ENCODE measurements at regions not wholly inside any gene's neighbourhood (a gene's known extent, or its start where the extent isn't known, plus 50 kb on each side); places are given as distances from the start of the nearest gene placed in this dataset.

GRCh38 chr6:159438106-159438505 lies 254.9 kb downstream of the SOD2 start:
- Mint-ChIP-seq H3K4me3 (no peak overlapping the region), H3K27ac (no peak overlapping the region), H3K4me1 (no peaks in the 10 kb centered on the region), H3K9me3 (ENCODE audit: low read depth) (peaks cover 9% of the 10 kb centered on the region), H3K27me3 (peaks cover 8% of the 10 kb centered on the region), H3K36me3 (ENCODE audit: low read depth) (no peaks in the 10 kb centered on the region)
- CTCF ChIA-PET: no interaction called here
- ATAC-seq: no peak
- POLR2A ChIA-PET: no interaction called here
- no peak for DNase-seq
- intact Hi-C loops (cut with DNase I, micrococcal nuclease): no loop called here

GRCh38 chr6:159436581-159436980 lies 256.5 kb downstream of the SOD2 start:
- peaks cover 11% of the 10 kb centered on the region for H3K9me3 Mint-ChIP-seq (ENCODE audit: low read depth)
- ATAC-seq (no peak), DNase-seq (no peak)
- no peak overlapping the region for H3K27ac Mint-ChIP-seq
- ChIA-PET CTCF (interaction anchor here (0.6 kb wide), 1 partner anchor 88 kb away, joined by 3 read pairs; no protein-coding TSS in a partner anchor), POLR2A (no interaction called here)
- no peak overlapping the region for H3K4me3 Mint-ChIP-seq
- intact Hi-C loops (cut with DNase I, micrococcal nuclease): no loop called here
- H3K36me3 Mint-ChIP-seq (ENCODE audit: low read depth): no peaks in the 10 kb centered on the region
- H3K4me1 Mint-ChIP-seq: no peaks in the 10 kb centered on the region
- peaks cover 6% of the 10 kb centered on the region for H3K27me3 Mint-ChIP-seq

- CTCF ChIA-PET: no interaction called here
- Mint-ChIP-seq H3K27me3 (peaks cover 6% of the 10 kb centered on the region), H3K4me1 (no peaks in the 10 kb centered on the region), H3K27ac (no peak overlapping the region), H3K36me3 (ENCODE audit: low read depth) (no peaks in the 10 kb centered on the region), H3K9me3 (ENCODE audit: low read depth) (peaks cover 11% of the 10 kb centered on the region), H3K4me3 (no peak overlapping the region)
- intact Hi-C loops (cut with DNase I, micrococcal nuclease): no loop called here
- ATAC-seq (no peak), DNase-seq (no peak)
- POLR2A ChIA-PET: no interaction called here
Measured at GRCh38 chr6:159435701-159436100, 257.3 kb downstream of the SOD2 start.

GRCh38 chr6:159434410-159434809 lies 258.6 kb downstream of the SOD2 start:
- Mint-ChIP-seq H3K27ac (no peak overlapping the region), H3K27me3 (peaks cover 7% of the 10 kb centered on the region), H3K4me1 (no peaks in the 10 kb centered on the region), H3K9me3 (ENCODE audit: low read depth) (peaks cover 11% of the 10 kb centered on the region), H3K36me3 (ENCODE audit: low read depth) (no peaks in the 10 kb centered on the region), H3K4me3 (no peak overlapping the region)
- ChIA-PET POLR2A (no interaction called here), CTCF (no interaction called here)
- ATAC-seq (no peak), DNase-seq (no peak)
- intact Hi-C loops (cut with DNase I, micrococcal nuclease): no loop called here

- Mint-ChIP-seq H3K36me3 (ENCODE audit: low read depth) (no peaks in the 10 kb centered on the region), H3K9me3 (ENCODE audit: low read depth) (peaks cover 11% of the 10 kb centered on the region), H3K27ac (no peak overlapping the region), H3K27me3 (peaks cover 7% of the 10 kb centered on the region), H3K4me3 (no peak overlapping the region), H3K4me1 (no peaks in the 10 kb centered on the region)
- ChIA-PET CTCF (no interaction called here), POLR2A (no interaction called here)
- ATAC-seq: no peak
- DNase-seq: no peak
- intact Hi-C loops (cut with DNase I, micrococcal nuclease): no loop called here
Measured at GRCh38 chr6:159433550-159433949, 259.5 kb downstream of the SOD2 start.

- ATAC-seq (no peak), DNase-seq (no peak)
- intact Hi-C loops (cut with DNase I, micrococcal nuclease): no loop called here
- Mint-ChIP-seq H3K9me3 (ENCODE audit: low read depth) (peaks cover 11% of the 10 kb centered on the region), H3K4me1 (no peaks in the 10 kb centered on the region), H3K27me3 (peaks cover 10% of the 10 kb centered on the region), H3K36me3 (ENCODE audit: low read depth) (no peaks in the 10 kb centered on the region), H3K27ac (no peak overlapping the region), H3K4me3 (no peak overlapping the region)
- POLR2A ChIA-PET: no interaction called here
- CTCF ChIA-PET: interaction anchor here (1.0 kb wide), 1 partner anchor 179 kb away, joined by 4 read pairs; no protein-coding TSS in a partner anchor
Measured at GRCh38 chr6:159431750-159432149, 261.3 kb downstream of the SOD2 start.

- ChIA-PET CTCF (no interaction called here), POLR2A (interaction anchor here (0.7 kb wide), 1 partner anchor 791 kb away, joined by 3 read pairs; no protein-coding TSS in a partner anchor)
- H3K9me3 Mint-ChIP-seq (ENCODE audit: low read depth): peaks cover 11% of the 10 kb centered on the region
- ATAC-seq: no peak
- peaks cover 13% of the 10 kb centered on the region for H3K27me3 Mint-ChIP-seq
- no peaks in the 10 kb centered on the region for H3K36me3 Mint-ChIP-seq (ENCODE audit: low read depth)
- no peak overlapping the region for H3K4me3 Mint-ChIP-seq
- no peaks in the 10 kb centered on the region for H3K4me1 Mint-ChIP-seq
- DNase-seq: no peak
- H3K27ac Mint-ChIP-seq: no peak overlapping the region
- intact Hi-C loops (cut with DNase I, micrococcal nuclease): no loop called here
Measured at GRCh38 chr6:159430323-159430722, 261.1 kb downstream of the FNDC1 start.

- no peak for ATAC-seq
Measured at GRCh38 chr6:159429433-159429832, 260.2 kb downstream of the FNDC1 start.

GRCh38 chr6:159427771-159428170 lies 258.6 kb downstream of the FNDC1 start:
- no peak overlapping the region for H3K27ac Mint-ChIP-seq
- peaks cover 11% of the 10 kb centered on the region for H3K27me3 Mint-ChIP-seq
- DNase-seq: no peak
- no peak overlapping the region for H3K4me3 Mint-ChIP-seq
- H3K9me3 Mint-ChIP-seq (ENCODE audit: low read depth): peaks cover under 1% of the 10 kb centered on the region
- ATAC-seq: no peak
- H3K36me3 Mint-ChIP-seq (ENCODE audit: low read depth): no peaks in the 10 kb centered on the region
- ChIA-PET POLR2A (no interaction called here), CTCF (no interaction called here)
- intact Hi-C loops (cut with DNase I, micrococcal nuclease): no loop called here
- no peaks in the 10 kb centered on the region for H3K4me1 Mint-ChIP-seq

More at GRCh38 chr6:159429433-159429832, 260.2 kb downstream of the FNDC1 start:
- POLR2A ChIA-PET: no interaction called here
- no peaks in the 10 kb centered on the region for H3K4me1 Mint-ChIP-seq
- no peaks in the 10 kb centered on the region for H3K36me3 Mint-ChIP-seq (ENCODE audit: low read depth)
- DNase-seq: no peak
- H3K27ac Mint-ChIP-seq: no peak overlapping the region
- CTCF ChIA-PET: no interaction called here
- H3K27me3 Mint-ChIP-seq: peaks cover 11% of the 10 kb centered on the region
- intact Hi-C loops (cut with DNase I, micrococcal nuclease): no loop called here
- peaks cover 11% of the 10 kb centered on the region for H3K9me3 Mint-ChIP-seq (ENCODE audit: low read depth)
- H3K4me3 Mint-ChIP-seq: no peak overlapping the region

GRCh38 chr6:159427335-159427734 lies 258.1 kb downstream of the FNDC1 start:
- intact Hi-C loops (cut with DNase I, micrococcal nuclease): no loop called here

GRCh38 chr6:159425421-159425820 lies 256.2 kb downstream of the FNDC1 start:
- ATAC-seq: no peak
- DNase-seq: no peak
- H3K27ac Mint-ChIP-seq: no peak overlapping the region
- H3K36me3 Mint-ChIP-seq (ENCODE audit: low read depth): no peaks in the 10 kb centered on the region
- no peak overlapping the region for H3K4me3 Mint-ChIP-seq
- ChIA-PET POLR2A (no interaction called here), CTCF (interaction anchor here (1.5 kb wide), 1 partner anchor 10 kb away, joined by 4 read pairs; no protein-coding TSS in a partner anchor)
- no peaks in the 10 kb centered on the region for H3K9me3 Mint-ChIP-seq (ENCODE audit: low read depth)
- intact Hi-C loops (cut with DNase I, micrococcal nuclease): no loop called here
- H3K27me3 Mint-ChIP-seq: peaks cover 9% of the 10 kb centered on the region
- no peaks in the 10 kb centered on the region for H3K4me1 Mint-ChIP-seq

More at GRCh38 chr6:159427335-159427734, 258.1 kb downstream of the FNDC1 start:
- Mint-ChIP-seq H3K4me3 (no peak overlapping the region), H3K4me1 (no peaks in the 10 kb centered on the region), H3K36me3 (ENCODE audit: low read depth) (no peaks in the 10 kb centered on the region), H3K27ac (no peak overlapping the region), H3K9me3 (ENCODE audit: low read depth) (no peaks in the 10 kb centered on the region), H3K27me3 (peaks cover 11% of the 10 kb centered on the region)
- no peak for DNase-seq
- CTCF ChIA-PET: no interaction called here
- ATAC-seq: no peak
- POLR2A ChIA-PET: no interaction called here

- DNase-seq (no peak), ATAC-seq (no peak)
Measured at GRCh38 chr6:159422041-159422984, 253.1 kb downstream of the FNDC1 start.

More at GRCh38 chr6:159422041-159422984, 253.1 kb downstream of the FNDC1 start:
- CTCF ChIA-PET: no interaction called here
- H3K27me3 Mint-ChIP-seq: peaks cover 9% of the 10 kb centered on the region
- H3K27ac Mint-ChIP-seq: no peak overlapping the region
- no peaks in the 10 kb centered on the region for H3K4me1 Mint-ChIP-seq
- H3K4me3 Mint-ChIP-seq: no peak overlapping the region
- intact Hi-C loops (cut with DNase I, micrococcal nuclease): no loop called here
- H3K9me3 Mint-ChIP-seq (ENCODE audit: low read depth): peaks cover under 1% of the 10 kb centered on the region
- POLR2A ChIA-PET: no interaction called here
- H3K36me3 Mint-ChIP-seq (ENCODE audit: low read depth): no peaks in the 10 kb centered on the region
